ENCODE measurements at regions not wholly inside any gene's neighbourhood (a gene's known extent, or its start where the extent isn't known, plus 50 kb on each side); places are given as distances from the start of the nearest gene placed in this dataset.

DNA sequence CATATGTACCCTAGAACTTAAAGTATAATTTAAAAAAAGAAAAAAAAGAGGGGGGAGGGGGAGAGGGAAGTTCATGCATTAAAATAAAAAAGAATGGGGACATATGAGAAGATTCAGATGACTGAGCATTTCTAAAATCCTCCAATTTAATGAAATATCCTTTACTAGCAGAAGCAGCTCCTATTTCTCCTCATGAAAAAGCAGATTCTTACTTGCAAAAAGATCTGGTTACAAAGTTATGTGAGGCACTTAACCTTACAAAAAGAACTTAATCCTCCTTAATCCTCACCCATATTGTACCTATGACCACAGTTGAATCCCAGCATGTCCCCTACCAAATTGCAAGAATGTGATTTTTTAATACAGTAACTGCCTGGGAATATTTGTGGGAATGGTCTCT, 298.5 kb downstream of the SRGAP2C start:
- TF ChIP-seq POLR2AphosphoS5 (IDR thresholded peaks at IDR 0.05; ENCODE audit: low read depth, low read length) (no peak), POLR2A (IDR thresholded peaks at IDR 0.05; ENCODE audit: low read depth, low read length) (no peak), TAF1 (IDR thresholded peaks at IDR 0.05; ENCODE audit: low read depth, low read length) (no peak), SPI1 (IDR thresholded peaks at IDR 0.05; ENCODE audit: low read depth, low read length) (no peak), POU2F2 (IDR thresholded peaks at IDR 0.05; ENCODE audit: low read depth, low read length) (no peak), PAX5 (IDR thresholded peaks at IDR 0.05; ENCODE audit: insufficient read depth, low read length, severe bottlenecking) (no peak)
